ENCODE measurements at regions not wholly inside any gene's neighbourhood (a gene's known extent, or its start where the extent isn't known, plus 50 kb on each side); places are given as distances from the start of the nearest gene placed in this dataset.

GRCh38 chr1:8170059-8170835 lies 144.1 kb upstream of the ERRFI1 start:
- Histone ChIP-seq H3K79me2 (ENCODE audit: insufficient read depth, low read length) (no peaks in the 10 kb centered on the region), H4K20me1 (ENCODE audit: insufficient read depth, low read length) (no peaks in the 10 kb centered on the region), H3K27me3 (ENCODE audit: insufficient read depth, low read length) (no peaks in the 10 kb centered on the region), H3K27ac (ENCODE audit: low read depth, low read length) (peak overlapping the region; percentile 42), H3K4me3 (ENCODE audit: insufficient read depth, low read length) (no peak overlapping the region), H3K4me2 (ENCODE audit: insufficient read depth, low read length) (no peak overlapping the region), H3K36me3 (ENCODE audit: insufficient read depth, low read length) (no peaks in the 10 kb centered on the region), H3K9me3 (ENCODE audit: low read depth, low read length) (no peaks in the 10 kb centered on the region), H2AFZ (ENCODE audit: low read length) (peak overlapping the region; percentile 59), H3K4me1 (ENCODE audit: insufficient read depth, low read length) (peaks cover 9% of the 10 kb centered on the region)
- DNase-seq (ENCODE audit: insufficient read length, low spot score, missing footprints) = no peak
- no peak for TF ChIP-seq CTCF (IDR thresholded peaks at IDR 0.05; ENCODE audit: extremely low read depth, low read depth, low read length)

- H3K4me3 ChIP-seq (ENCODE audit: insufficient read depth, low read length) = no peak overlapping the region
- H4K20me1 ChIP-seq (ENCODE audit: insufficient read depth, low read length) = no peaks in the 10 kb centered on the region
- peak overlapping the region; percentile 42 for H3K27ac ChIP-seq (ENCODE audit: low read depth, low read length)
- peak overlapping the region; percentile 40 for H3K4me2 ChIP-seq (ENCODE audit: insufficient read depth, low read length)
- H3K9me3 ChIP-seq (ENCODE audit: low read depth, low read length) = no peaks in the 10 kb centered on the region
- no peak for TF ChIP-seq CTCF (IDR thresholded peaks at IDR 0.05; ENCODE audit: extremely low read depth, low read depth, low read length)
- no peaks in the 10 kb centered on the region for H3K79me2 ChIP-seq (ENCODE audit: insufficient read depth, low read length)
- H3K27me3 ChIP-seq (ENCODE audit: insufficient read depth, low read length) = no peaks in the 10 kb centered on the region
- peak overlapping the region; percentile 82 for H2AFZ ChIP-seq (ENCODE audit: low read length)
- H3K36me3 ChIP-seq (ENCODE audit: insufficient read depth, low read length) = no peaks in the 10 kb centered on the region
- DNase-seq (ENCODE audit: insufficient read length, low spot score, missing footprints) = peak; percentile 79
- H3K4me1 ChIP-seq (ENCODE audit: insufficient read depth, low read length) = peaks cover 9% of the 10 kb centered on the region
These were observed 143.4 kb upstream of the ERRFI1 start for GRCh38 chr1:8169364-8170058.

GRCh38 chr1:8167936-8168335 lies 141.8 kb upstream of the ERRFI1 start:
- TF ChIP-seq CTCF (IDR thresholded peaks at IDR 0.05; ENCODE audit: extremely low read depth, low read depth, low read length) = no peak
- no peaks in the 10 kb centered on the region for H3K27me3 ChIP-seq (ENCODE audit: insufficient read depth, low read length)
- no peaks in the 10 kb centered on the region for H4K20me1 ChIP-seq (ENCODE audit: insufficient read depth, low read length)
- H3K36me3 ChIP-seq (ENCODE audit: insufficient read depth, low read length) = no peaks in the 10 kb centered on the region
- H3K9me3 ChIP-seq (ENCODE audit: low read depth, low read length) = no peaks in the 10 kb centered on the region
- no peaks in the 10 kb centered on the region for H3K79me2 ChIP-seq (ENCODE audit: insufficient read depth, low read length)
- no peak overlapping the region for H3K4me3 ChIP-seq (ENCODE audit: insufficient read depth, low read length)
- DNase-seq (ENCODE audit: insufficient read length, low spot score, missing footprints) = no peak
- H2AFZ ChIP-seq (ENCODE audit: low read length) = peak overlapping the region; percentile 6
- no peak overlapping the region for H3K27ac ChIP-seq (ENCODE audit: low read depth, low read length)
- peaks cover 9% of the 10 kb centered on the region for H3K4me1 ChIP-seq (ENCODE audit: insufficient read depth, low read length)
- H3K4me2 ChIP-seq (ENCODE audit: insufficient read depth, low read length) = no peak overlapping the region

- Histone ChIP-seq H3K27ac (ENCODE audit: low read depth, low read length) (no peak overlapping the region), H3K4me2 (ENCODE audit: insufficient read depth, low read length) (no peak overlapping the region)
- TF ChIP-seq CTCF (IDR thresholded peaks at IDR 0.05; ENCODE audit: extremely low read depth, low read depth, low read length) = no peak
These were observed 140.3 kb upstream of the ERRFI1 start for GRCh38 chr1:8166406-8166805.

More at GRCh38 chr1:8166406-8166805, 140.3 kb upstream of the ERRFI1 start:
- no peak for DNase-seq (ENCODE audit: insufficient read length, low spot score, missing footprints)
- Histone ChIP-seq H3K9me3 (ENCODE audit: low read depth, low read length) (no peaks in the 10 kb centered on the region), H2AFZ (ENCODE audit: low read length) (no peak overlapping the region), H4K20me1 (ENCODE audit: insufficient read depth, low read length) (no peaks in the 10 kb centered on the region), H3K4me1 (ENCODE audit: insufficient read depth, low read length) (peaks cover 9% of the 10 kb centered on the region), H3K27me3 (ENCODE audit: insufficient read depth, low read length) (no peaks in the 10 kb centered on the region), H3K36me3 (ENCODE audit: insufficient read depth, low read length) (no peaks in the 10 kb centered on the region), H3K79me2 (ENCODE audit: insufficient read depth, low read length) (no peaks in the 10 kb centered on the region), H3K4me3 (ENCODE audit: insufficient read depth, low read length) (no peak overlapping the region)
